Karpas-422 (cell line): ENCODE measurements at regions not wholly inside any gene's neighbourhood (a gene's known extent, or its start where the extent isn't known, plus 50 kb on each side); places are given as distances from the start of the nearest gene placed in this dataset.
"Not testable (repeated sequence)": the region's sequence is repeated elsewhere in the genome, so short reads cannot be mapped to it uniquely, and the experiment has no call there.

Experiments used
- DNase-seq: peaks from one replicate; pipeline ENCODE4 v3.0.0-alpha.2; 2015
- H2AFZ ChIP-seq: fragments of 200-600 bp; sonication (generic); 2 replicates; pipeline ENCODE4 v1.6.1; 2014; ENCODE audit warnings: antibody characterized with exemption, low read length, mixed read lengths
- H3K27ac ChIP-seq: fragments of 200-600 bp; sonication (generic); 2 replicates; pipeline ENCODE4 v1.5.1; 2014; ENCODE audit warnings: mild to moderate bottlenecking, low read length, moderate library complexity
- H3K27me3 ChIP-seq: fragments of 200-600 bp; sonication (generic); 2 replicates; pipeline ENCODE4 v1.6.1; 2014; ENCODE audit warnings: low read length, mixed read lengths
- H3K36me3 ChIP-seq: fragments of 200-600 bp; sonication (generic); 2 replicates; pipeline ENCODE4 v1.6.1; 2014; ENCODE audit warnings: low read length, mixed read lengths; ENCODE audit not compliant: insufficient read depth
- H3K4me1 ChIP-seq: fragments of 200-600 bp; sonication (generic); 2 replicates; pipeline ENCODE4 v1.6.1; 2014; ENCODE audit warnings: mild to moderate bottlenecking, low read length, mixed read lengths
- H3K4me2 ChIP-seq: fragments of 200-600 bp; sonication (generic); 2 replicates; pipeline ENCODE4 v1.6.1; 2014; ENCODE audit warnings: low read length, low read depth, mild to moderate bottlenecking; ENCODE audit not compliant: poor library complexity, severe bottlenecking
- H3K4me3 ChIP-seq: fragments of 200-600 bp; sonication (generic); 2 replicates; pipeline ENCODE4 v1.5.1; 2014; ENCODE audit warnings: mild to moderate bottlenecking, antibody characterized with exemption, low read length, mixed read lengths
- H3K79me2 ChIP-seq: fragments of 200-600 bp; sonication (generic); 2 replicates; pipeline ENCODE4 v1.6.1; 2014; ENCODE audit warnings: mild to moderate bottlenecking, low read length, mixed read lengths
- H3K9ac ChIP-seq: fragments of 200-600 bp; sonication (generic); 2 replicates; pipeline ENCODE4 v1.6.0; 2014; ENCODE audit warnings: low read length
- H3K9me2 ChIP-seq: fragments of 200-600 bp; sonication (generic), shearing (Covaris generic); replicated peaks from 2 replicates; pipeline ENCODE4 v1.6.0; 2014; ENCODE audit warnings: mild to moderate bottlenecking, low read length, moderate library complexity; ENCODE audit not compliant: insufficient read depth
- H3K9me3 ChIP-seq: fragments of 300-700, 200-600 bp; sonication (generic); 2 replicates; pipeline ENCODE4 v1.6.1; 2014; ENCODE audit warnings: low read length, mixed read lengths
- H4K20me1 ChIP-seq: fragments of 200-600 bp; sonication (generic); 2 replicates; pipeline ENCODE4 v1.6.1; 2014; ENCODE audit warnings: mild to moderate bottlenecking, antibody characterized with exemption, low read length, low read depth; ENCODE audit not compliant: insufficient read depth

DNA sequence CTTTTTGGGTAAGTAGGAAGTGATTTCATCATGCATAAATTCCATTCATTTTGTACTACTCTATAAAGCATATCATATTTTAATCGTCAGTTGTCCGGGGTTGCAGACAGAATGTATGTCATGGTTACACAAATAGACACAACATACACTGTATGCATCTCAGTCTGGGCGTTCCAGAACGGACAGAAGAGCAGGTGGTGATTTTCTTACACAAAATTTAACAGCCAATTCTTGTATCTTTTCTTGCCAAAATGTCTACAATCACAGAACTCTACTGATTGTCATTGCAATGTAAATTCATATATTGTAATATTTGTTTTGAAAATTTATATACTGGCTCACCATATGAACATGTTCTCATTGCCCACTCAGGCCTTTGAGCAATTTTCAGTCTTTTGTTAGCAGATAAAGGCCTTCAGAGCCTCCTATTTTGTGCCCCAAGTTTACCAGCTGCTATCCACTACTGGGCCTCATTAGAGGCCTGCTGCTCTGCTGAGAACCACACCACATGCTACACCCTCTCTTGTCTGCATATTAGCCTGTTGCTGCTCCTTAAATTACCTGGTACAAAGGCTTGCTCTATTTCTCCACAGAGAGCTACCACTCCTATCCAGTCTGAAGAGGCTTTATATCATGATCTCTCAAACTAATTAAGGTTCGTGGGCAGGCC is 61.5 kb downstream of the PRDM13 start:
- no peaks in the 10 kb centered on the region for H3K9me2 ChIP-seq
- H3K27me3 ChIP-seq = no peaks in the 10 kb centered on the region
- H3K79me2 ChIP-seq = no peaks in the 10 kb centered on the region
- no peaks in the 10 kb centered on the region for H3K36me3 ChIP-seq
- no peaks in the 10 kb centered on the region for H3K9me3 ChIP-seq
- no peak overlapping the region for H3K27ac ChIP-seq
- no peak for DNase-seq
- no peak overlapping the region for H3K4me3 ChIP-seq
- no peaks in the 10 kb centered on the region for H4K20me1 ChIP-seq
- no peak overlapping the region for H3K9ac ChIP-seq
- H3K4me2 ChIP-seq = no peak overlapping the region
- H3K4me1 ChIP-seq = no peaks in the 10 kb centered on the region
- no peak overlapping the region for H2AFZ ChIP-seq

DNA sequence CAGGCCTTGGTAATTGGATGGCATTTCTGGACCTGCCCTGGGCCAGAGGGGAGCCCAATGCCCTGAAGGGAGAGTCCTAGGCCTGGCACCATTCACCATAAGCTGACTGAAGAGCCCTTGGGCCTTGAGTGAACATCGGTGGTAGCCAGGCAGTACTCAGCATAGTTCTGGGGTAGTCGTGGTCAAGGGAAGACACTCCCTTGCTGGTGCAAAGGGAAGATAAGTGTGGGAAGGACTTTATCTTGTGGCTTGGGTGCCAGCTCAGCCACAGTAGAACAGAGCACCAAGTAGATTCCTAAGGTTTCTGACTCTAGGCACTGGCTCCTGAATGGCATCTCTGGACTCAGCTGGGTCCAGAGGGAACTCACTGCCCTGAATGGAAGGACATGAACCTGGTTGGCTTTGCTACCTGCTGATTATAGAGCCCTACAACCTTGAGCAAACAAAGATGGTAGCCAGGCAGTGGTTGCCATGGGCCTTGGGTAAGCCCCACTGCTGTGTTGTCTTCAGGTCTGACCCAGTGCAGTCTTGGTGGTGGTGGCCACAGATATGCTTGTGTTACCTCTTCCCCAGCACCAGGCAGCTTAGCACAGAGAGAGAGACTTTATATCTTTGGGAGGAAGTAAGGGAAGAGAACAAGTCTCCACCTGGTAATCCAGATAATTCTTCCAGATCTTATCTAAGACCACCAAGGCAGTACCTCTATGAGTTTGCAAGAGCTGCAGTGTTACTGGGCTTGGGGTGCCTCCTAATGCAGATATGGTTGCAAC is 83.5 kb downstream of the PRDM13 start:
- Histone ChIP-seq H2AFZ (no peak overlapping the region), H3K4me3 (no peak overlapping the region), H3K27ac (no peak overlapping the region), H3K9me3 (no peaks in the 10 kb centered on the region), H3K9me2 (no peaks in the 10 kb centered on the region), H3K4me1 (no peaks in the 10 kb centered on the region), H3K4me2 (no peak overlapping the region), H3K9ac (no peak overlapping the region), H4K20me1 (no peaks in the 10 kb centered on the region), H3K79me2 (no peaks in the 10 kb centered on the region), H3K36me3 (no peaks in the 10 kb centered on the region), H3K27me3 (no peaks in the 10 kb centered on the region)
- DNase-seq = no peak

DNA sequence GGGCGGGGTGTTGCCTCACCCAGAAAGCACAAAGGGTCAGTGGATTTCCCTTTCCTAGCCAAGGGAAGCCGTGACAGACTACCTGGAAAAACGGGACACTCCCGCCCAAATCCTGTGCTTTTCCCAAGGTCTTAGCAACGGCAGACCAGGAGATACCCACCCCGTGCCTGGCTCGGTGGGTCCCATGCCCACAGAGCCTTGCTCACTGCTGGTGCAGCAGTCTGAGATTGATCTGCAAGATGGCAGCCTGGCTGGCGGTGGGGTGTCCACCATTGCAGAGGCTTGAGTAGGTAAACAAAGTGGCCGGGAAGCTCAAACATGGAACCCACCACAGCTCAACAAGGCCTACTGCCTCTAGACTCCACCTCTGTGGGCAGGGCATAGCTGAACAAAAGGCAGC is 95.7 kb downstream of the PRDM13 start:
- not testable (repeated sequence) for H3K9me3 ChIP-seq, DNase-seq, H3K4me3 ChIP-seq, H3K79me2 ChIP-seq, H3K27ac ChIP-seq, H4K20me1 ChIP-seq, H3K4me2 ChIP-seq, H2AFZ ChIP-seq, H3K27me3 ChIP-seq, H3K4me1 ChIP-seq, H3K9ac ChIP-seq, H3K36me3 ChIP-seq, H3K9me2 ChIP-seq

DNA sequence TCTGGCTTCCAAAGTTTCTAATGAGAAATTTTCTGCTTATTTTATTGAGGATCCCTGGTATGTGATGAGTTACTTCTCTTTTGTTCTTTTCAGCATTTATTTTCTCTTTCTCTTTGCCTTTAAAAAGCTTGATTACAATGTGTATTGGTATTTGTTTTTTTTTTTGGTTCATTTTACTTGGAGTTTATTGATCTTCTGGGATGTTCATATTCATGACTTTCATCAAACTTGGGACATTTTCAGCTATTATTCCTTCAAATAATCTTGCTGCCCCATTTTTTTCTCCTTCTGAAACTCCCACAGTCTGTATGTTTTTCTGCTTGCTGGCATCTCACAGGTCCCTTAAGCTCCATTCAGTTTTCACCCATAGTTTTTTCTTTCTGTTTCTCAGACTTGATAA is 102.4 kb downstream of the PRDM13 start:
- H3K9me3 ChIP-seq = no peaks in the 10 kb centered on the region
- no peak overlapping the region for H2AFZ ChIP-seq
- H3K4me1 ChIP-seq = no peaks in the 10 kb centered on the region
- H3K4me3 ChIP-seq = no peak overlapping the region
- H3K79me2 ChIP-seq = no peaks in the 10 kb centered on the region
- no peaks in the 10 kb centered on the region for H3K36me3 ChIP-seq
- H3K27ac ChIP-seq = no peak overlapping the region
- H3K27me3 ChIP-seq = no peaks in the 10 kb centered on the region
- DNase-seq = no peak
- no peaks in the 10 kb centered on the region for H3K9me2 ChIP-seq
- no peak overlapping the region for H3K9ac ChIP-seq
- no peaks in the 10 kb centered on the region for H4K20me1 ChIP-seq
- no peak overlapping the region for H3K4me2 ChIP-seq

DNA sequence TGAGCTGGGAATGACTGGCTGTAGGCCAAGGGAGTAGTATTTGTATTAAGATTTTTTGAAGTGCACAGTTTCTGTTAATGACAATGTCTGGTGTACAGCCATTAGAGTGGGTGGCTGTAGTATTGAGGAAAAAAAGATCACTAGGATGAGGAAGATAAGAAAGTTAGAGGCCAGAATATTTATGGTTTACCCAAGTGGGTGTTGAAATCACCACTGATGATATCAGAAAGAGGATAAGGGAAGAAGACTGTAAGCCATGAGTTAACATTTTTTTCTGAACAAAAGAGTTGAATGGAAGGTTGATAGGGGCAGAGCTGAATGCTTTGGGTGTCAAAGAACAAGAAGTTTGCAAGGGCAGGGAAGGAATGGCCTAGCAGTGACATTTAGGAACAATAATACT is 104.7 kb downstream of the PRDM13 start:
- Histone ChIP-seq H3K4me3 (no peak overlapping the region), H3K27ac (no peak overlapping the region), H3K9me3 (no peaks in the 10 kb centered on the region), H3K4me1 (no peaks in the 10 kb centered on the region), H3K79me2 (no peaks in the 10 kb centered on the region), H3K4me2 (no peak overlapping the region), H3K9me2 (no peaks in the 10 kb centered on the region), H3K36me3 (no peaks in the 10 kb centered on the region), H2AFZ (no peak overlapping the region), H4K20me1 (no peaks in the 10 kb centered on the region), H3K9ac (no peak overlapping the region), H3K27me3 (no peaks in the 10 kb centered on the region)
- no peak for DNase-seq

DNA sequence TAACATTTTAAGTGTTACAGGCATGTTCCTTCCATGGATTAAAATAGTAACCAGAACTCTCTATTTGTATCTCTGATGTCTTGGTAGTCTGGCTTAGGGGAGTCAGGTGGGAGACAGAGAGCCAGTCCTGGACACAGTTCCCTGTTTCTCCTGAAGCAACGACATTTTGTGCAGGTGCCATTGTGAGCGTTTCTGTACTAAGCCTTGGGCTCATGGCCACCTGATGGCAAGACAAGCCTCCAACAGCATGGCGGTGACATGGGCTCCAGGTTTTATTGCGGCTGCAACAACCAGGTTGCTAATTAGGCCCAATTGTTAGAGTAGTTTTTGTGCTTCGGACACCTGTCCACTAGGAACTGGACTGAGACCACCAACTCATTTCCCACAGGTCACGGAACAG is 105.3 kb downstream of the PRDM13 start:
- DNase-seq = no peak
- Histone ChIP-seq H3K79me2 (no peaks in the 10 kb centered on the region), H3K4me2 (no peak overlapping the region), H3K4me1 (no peaks in the 10 kb centered on the region), H3K27ac (no peak overlapping the region), H3K4me3 (no peak overlapping the region), H4K20me1 (no peaks in the 10 kb centered on the region), H3K9ac (no peak overlapping the region), H3K36me3 (no peaks in the 10 kb centered on the region), H3K9me2 (no peaks in the 10 kb centered on the region), H3K9me3 (no peaks in the 10 kb centered on the region), H2AFZ (no peak overlapping the region), H3K27me3 (no peaks in the 10 kb centered on the region)

DNA sequence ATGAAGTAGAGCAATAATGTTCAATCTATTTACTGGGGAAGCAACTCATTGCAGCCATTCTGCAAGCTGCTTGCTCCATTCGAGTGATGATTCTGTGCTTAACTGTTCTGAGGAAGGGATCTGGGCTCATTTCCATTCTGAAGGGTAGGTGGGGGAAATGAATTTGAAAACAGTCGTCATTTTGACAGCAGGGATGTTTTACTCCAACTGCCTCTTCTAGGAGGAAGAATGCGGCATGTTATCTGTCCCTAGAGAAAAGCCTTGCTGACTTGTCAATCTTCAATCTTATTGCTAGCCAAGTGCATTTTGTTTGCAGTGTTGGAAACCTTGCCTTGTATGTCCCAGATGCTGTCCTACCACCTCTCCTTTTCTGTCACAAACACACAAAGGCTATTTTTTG is 105.9 kb downstream of the PRDM13 start:
- DNase-seq = no peak
- Histone ChIP-seq H3K27me3 (no peaks in the 10 kb centered on the region), H3K9ac (no peak overlapping the region), H3K4me1 (no peaks in the 10 kb centered on the region), H3K9me3 (no peaks in the 10 kb centered on the region), H3K36me3 (no peaks in the 10 kb centered on the region), H4K20me1 (no peaks in the 10 kb centered on the region), H3K27ac (no peak overlapping the region), H3K4me3 (no peak overlapping the region), H3K79me2 (no peaks in the 10 kb centered on the region), H3K9me2 (no peaks in the 10 kb centered on the region), H3K4me2 (no peak overlapping the region), H2AFZ (no peak overlapping the region)

DNA sequence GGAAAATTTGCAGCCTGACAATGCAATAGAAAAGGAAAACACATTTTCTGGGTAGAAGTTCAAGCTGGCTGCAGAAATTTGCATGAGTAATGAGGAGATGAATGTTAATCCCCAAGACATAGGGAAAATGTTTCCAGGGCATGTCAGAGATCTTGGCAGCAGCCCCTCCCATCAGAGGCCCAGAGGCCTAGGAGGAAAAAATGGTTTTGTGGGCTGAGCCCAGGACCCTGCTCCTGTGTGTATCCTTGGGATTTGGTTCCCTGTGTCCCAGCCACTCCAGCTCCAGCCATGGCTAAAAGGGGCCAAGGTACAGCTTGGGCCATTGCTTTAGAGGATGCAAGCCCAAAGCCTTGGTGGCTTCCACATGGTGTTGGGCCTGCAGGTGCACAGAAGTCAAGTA is 115.4 kb downstream of the PRDM13 start:
- not testable (repeated sequence) for H3K4me1 ChIP-seq, H3K9ac ChIP-seq, H3K9me2 ChIP-seq, H2AFZ ChIP-seq, H3K4me2 ChIP-seq, DNase-seq, H3K4me3 ChIP-seq, H3K36me3 ChIP-seq, H3K79me2 ChIP-seq, H3K27ac ChIP-seq, H3K9me3 ChIP-seq, H4K20me1 ChIP-seq, H3K27me3 ChIP-seq
